CD4-positive, CD25-positive, alpha-beta regulatory T cell (primary cell): ENCODE measurements at regions not wholly inside any gene's neighbourhood (a gene's known extent, or its start where the extent isn't known, plus 50 kb on each side); places are given as distances from the start of the nearest gene placed in this dataset.
"Not testable (repeated sequence)": the region's sequence is repeated elsewhere in the genome, so short reads cannot be mapped to it uniquely, and the experiment has no call there.

Source experiments
- ATAC-seq, 2 donors: fragments of 150-1000 bp; cut with Tn5 transposase; one replicate each; pipeline ENCODE4 v1.10.0; 2021; ENCODE audit warnings: low read depth in 2 of 2, moderate number of reproducible peaks in 2 of 2, moderate library complexity in 1 of 2
- DNase-seq, 3 donors: peaks; one replicate each; pipeline versions ENCODE4 v3.0.0 to v3.0.0-alpha.2; 2012 to 2022; ENCODE audit warnings: mixed read lengths in 1 of 3
- H3K27ac ChIP-seq: one replicate; pipeline ENCODE4 v1.7.0; 2013; ENCODE audit warnings: mild to moderate bottlenecking, low read length; ENCODE audit not compliant: insufficient read depth, poor library complexity, severe bottlenecking
- H3K27me3 ChIP-seq: one replicate; pipeline ENCODE4 v1.7.0; 2013; ENCODE audit warnings: low read length; ENCODE audit not compliant: control insufficient read depth, insufficient read depth
- H3K36me3 ChIP-seq: one replicate; pipeline ENCODE4 v1.7.0; 2013; ENCODE audit warnings: mild to moderate bottlenecking, low read length, moderate library complexity; ENCODE audit not compliant: control insufficient read depth, insufficient read depth
- H3K4me1 ChIP-seq: 2 replicates; pipeline ENCODE4 v1.7.0; 2013; ENCODE audit warnings: mild to moderate bottlenecking, low read length; ENCODE audit not compliant: insufficient read depth, control insufficient read depth, poor library complexity, severe bottlenecking
- H3K4me3 ChIP-seq: one replicate; pipeline ENCODE4 v1.7.0; 2013; ENCODE audit warnings: low read depth, mild to moderate bottlenecking, low read length, moderate library complexity
- H3K9me3 ChIP-seq, 2 experiments: 1 replicate in 1 of 2; 2 replicates in 1 of 2; pipeline ENCODE4 v1.7.0; 2013; ENCODE audit warnings: low read length in 2 of 2, mild to moderate bottlenecking in 1 of 2, moderate library complexity in 1 of 2; ENCODE audit not compliant: control insufficient read depth in 2 of 2
- H3K27ac Mint-ChIP-seq, 3 donors: one replicate each; pipeline ENCODE4 v1.8.0; 2020 to 2022; ENCODE audit warnings: mild to moderate bottlenecking in 3 of 3, mixed read lengths in 3 of 3, moderate library complexity in 2 of 3
- H3K27me3 Mint-ChIP-seq: one replicate; pipeline ENCODE4 v1.8.0; 2022; ENCODE audit warnings: mild to moderate bottlenecking, mixed read lengths
- H3K36me3 Mint-ChIP-seq: one replicate; pipeline ENCODE4 v1.8.0; 2020; ENCODE audit warnings: mixed read lengths
- H3K4me1 Mint-ChIP-seq, 4 donors: one replicate each; pipeline ENCODE4 v1.8.0; 2020 to 2022; ENCODE audit warnings: mixed read lengths in 4 of 4, mild to moderate bottlenecking in 1 of 4
- H3K4me3 Mint-ChIP-seq, 4 donors: one replicate each; pipeline ENCODE4 v1.8.0; 2020 to 2022; ENCODE audit warnings: mild to moderate bottlenecking in 4 of 4, mixed read lengths in 4 of 4, moderate library complexity in 3 of 4
- H3K9me3 Mint-ChIP-seq, 7 donors: one replicate each; pipeline ENCODE4 v1.8.0; 2020 to 2022; ENCODE audit warnings: mixed read lengths in 7 of 7, mild to moderate bottlenecking in 3 of 7, moderate library complexity in 2 of 7

DNA sequence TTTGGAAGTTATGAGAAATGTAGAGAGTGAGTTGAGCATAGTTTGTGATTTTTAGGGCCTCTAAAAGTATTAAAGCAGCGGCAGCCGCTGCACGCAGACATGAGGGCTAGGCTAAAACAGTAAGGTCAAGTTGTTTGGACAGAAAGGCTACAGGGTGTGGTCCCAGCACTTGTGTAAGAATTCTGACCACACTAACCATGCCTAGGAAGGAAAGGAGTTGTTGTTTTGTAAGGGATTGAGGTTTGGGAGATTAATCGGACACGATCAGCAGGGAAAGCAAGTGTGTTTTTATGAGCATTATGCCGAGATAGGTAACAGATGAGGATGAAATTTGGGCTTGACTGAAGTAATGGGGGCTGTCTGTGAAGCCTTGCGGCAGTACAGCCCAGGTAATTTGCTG lies 117.9 kb downstream of the ADAMTS15 start:
- not testable (repeated sequence) for H3K9me3 Mint-ChIP-seq, H3K9me3 ChIP-seq, H3K4me3 Mint-ChIP-seq, H3K27ac Mint-ChIP-seq, H3K4me1 Mint-ChIP-seq, DNase-seq, H3K4me1 ChIP-seq, H3K4me3 ChIP-seq, H3K36me3 Mint-ChIP-seq, H3K27me3 Mint-ChIP-seq, H3K27ac ChIP-seq, H3K27me3 ChIP-seq, H3K36me3 ChIP-seq, ATAC-seq

DNA sequence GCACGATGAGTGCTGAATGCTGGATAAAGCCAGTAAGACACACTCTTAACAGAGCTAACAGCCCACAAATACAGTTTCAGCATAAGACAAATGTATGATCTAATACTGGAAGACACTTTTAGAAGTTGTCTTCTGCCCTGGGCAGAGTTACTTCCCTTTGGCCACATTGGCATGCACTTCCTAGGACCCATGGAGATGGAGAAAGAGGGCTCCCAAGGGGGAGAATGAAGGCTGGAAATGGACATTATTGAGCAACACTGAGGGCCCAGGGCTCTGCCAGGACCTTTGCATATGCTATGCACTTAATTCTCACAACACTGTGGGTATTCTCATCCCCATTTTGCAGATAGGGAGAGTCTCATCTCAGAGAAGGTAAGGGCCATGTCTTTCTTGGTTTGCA lies 123.1 kb downstream of the ADAMTS15 start:
- Histone ChIP-seq H3K27ac (no peak overlapping the region), H3K4me1 (no peaks in the 10 kb centered on the region), H3K9me3 (no peaks in the 10 kb centered on the region), H3K4me3 (no peak overlapping the region), H3K36me3 (no peaks in the 10 kb centered on the region), H3K27me3 (no peaks in the 10 kb centered on the region)
- no peak overlapping the region for H3K4me3 Mint-ChIP-seq
- H3K9me3 Mint-ChIP-seq, result no peaks in the 10 kb centered on the region
- H3K27me3 Mint-ChIP-seq, result no peaks in the 10 kb centered on the region
- H3K27ac Mint-ChIP-seq, result no peak overlapping the region
- no peaks in the 10 kb centered on the region for H3K4me1 Mint-ChIP-seq
- H3K36me3 Mint-ChIP-seq, result no peaks in the 10 kb centered on the region
- DNase-seq (no peak), ATAC-seq (no peak)

- DNase-seq, result no peak
- Mint-ChIP-seq H3K27ac (no peak overlapping the region), H3K4me3 (no peak overlapping the region), H3K36me3 (no peaks in the 10 kb centered on the region), H3K4me1 (no peaks in the 10 kb centered on the region), H3K9me3 (no peaks in the 10 kb centered on the region), H3K27me3 (no peaks in the 10 kb centered on the region)
- no peaks in the 10 kb centered on the region for H3K4me1 ChIP-seq
- no peaks in the 10 kb centered on the region for H3K27me3 ChIP-seq
- no peak for ATAC-seq
- no peak overlapping the region for H3K27ac ChIP-seq
- H3K36me3 ChIP-seq, result no peaks in the 10 kb centered on the region
- no peak overlapping the region for H3K4me3 ChIP-seq
- no peaks in the 10 kb centered on the region for H3K9me3 ChIP-seq
These were observed 123.6 kb downstream of the ADAMTS15 start for GRCh38 chr11:130571947-130572584.

- H3K27ac ChIP-seq, result no peak overlapping the region
- Mint-ChIP-seq H3K4me1 (no peaks in the 10 kb centered on the region), H3K36me3 (no peaks in the 10 kb centered on the region), H3K4me3 (no peak overlapping the region), H3K27me3 (peaks cover 9% of the 10 kb centered on the region), H3K27ac (no peak overlapping the region), H3K9me3 (no peaks in the 10 kb centered on the region)
- no peak for ATAC-seq
- no peaks in the 10 kb centered on the region for H3K36me3 ChIP-seq
- no peak for DNase-seq
- no peaks in the 10 kb centered on the region for H3K4me1 ChIP-seq
- no peak overlapping the region for H3K4me3 ChIP-seq
- H3K27me3 ChIP-seq, result no peaks in the 10 kb centered on the region
- H3K9me3 ChIP-seq, result no peaks in the 10 kb centered on the region
These were observed 125.3 kb downstream of the ADAMTS15 start for GRCh38 chr11:130573767-130574166.

GRCh38 chr11:130574740-130575139 lies 126.3 kb downstream of the ADAMTS15 start:
- DNase-seq, result no peak
- H3K9me3 ChIP-seq, result no peaks in the 10 kb centered on the region
- no peaks in the 10 kb centered on the region for H3K36me3 Mint-ChIP-seq
- no peaks in the 10 kb centered on the region for H3K27me3 ChIP-seq
- peaks cover 9% of the 10 kb centered on the region for H3K27me3 Mint-ChIP-seq
- no peak overlapping the region for H3K4me3 ChIP-seq
- no peak overlapping the region for H3K4me3 Mint-ChIP-seq
- no peak overlapping the region for H3K27ac Mint-ChIP-seq
- no peak overlapping the region for H3K27ac ChIP-seq
- H3K9me3 Mint-ChIP-seq, result no peaks in the 10 kb centered on the region
- no peaks in the 10 kb centered on the region for H3K4me1 ChIP-seq
- ATAC-seq, result no peak
- H3K36me3 ChIP-seq, result no peaks in the 10 kb centered on the region
- no peaks in the 10 kb centered on the region for H3K4me1 Mint-ChIP-seq

DNA sequence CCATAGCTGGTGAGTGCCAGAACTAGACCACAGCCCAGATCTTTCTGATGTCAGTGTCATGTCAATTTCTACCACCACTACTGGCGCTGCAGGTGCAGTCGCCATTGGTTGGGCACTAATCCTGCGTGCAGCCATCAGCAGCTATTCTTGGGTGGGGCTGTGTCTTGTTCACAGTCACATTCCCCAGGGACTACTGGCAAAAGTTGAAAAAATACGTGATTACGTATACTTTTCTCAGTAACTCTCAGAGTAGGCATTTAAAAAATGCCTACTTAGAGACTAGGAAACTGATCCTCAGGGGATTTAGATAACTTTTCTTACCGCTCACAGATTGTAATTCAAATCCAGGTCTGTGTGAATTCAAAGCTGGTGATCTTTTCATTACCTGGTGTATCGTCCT lies 127.7 kb downstream of the ADAMTS15 start:
- Mint-ChIP-seq H3K9me3 (no peaks in the 10 kb centered on the region), H3K4me1 (no peaks in the 10 kb centered on the region), H3K27ac (no peak overlapping the region), H3K4me3 (no peak overlapping the region), H3K36me3 (no peaks in the 10 kb centered on the region), H3K27me3 (peaks cover 9% of the 10 kb centered on the region)
- Histone ChIP-seq H3K9me3 (no peaks in the 10 kb centered on the region), H3K36me3 (no peaks in the 10 kb centered on the region), H3K27me3 (no peaks in the 10 kb centered on the region), H3K4me3 (no peak overlapping the region), H3K4me1 (no peaks in the 10 kb centered on the region), H3K27ac (no peak overlapping the region)
- DNase-seq, result no peak
- ATAC-seq, result no peak

GRCh38 chr11:130578738-130579368 lies 130.4 kb downstream of the ADAMTS15 start:
- no peaks in the 10 kb centered on the region for H3K36me3 ChIP-seq
- H3K4me3 Mint-ChIP-seq, result no peak overlapping the region
- no peaks in the 10 kb centered on the region for H3K27me3 ChIP-seq
- ATAC-seq (no peak), DNase-seq (no peak)
- no peaks in the 10 kb centered on the region for H3K36me3 Mint-ChIP-seq
- no peaks in the 10 kb centered on the region for H3K4me1 ChIP-seq
- H3K4me1 Mint-ChIP-seq, result no peaks in the 10 kb centered on the region
- no peak overlapping the region for H3K27ac ChIP-seq
- peaks cover 0 to 3% (median 3%) of the 10 kb centered on the region in 7 donors for H3K9me3 Mint-ChIP-seq
- H3K27me3 Mint-ChIP-seq, result peaks cover 14% of the 10 kb centered on the region
- H3K9me3 ChIP-seq, result no peaks in the 10 kb centered on the region
- H3K27ac Mint-ChIP-seq, result no peak overlapping the region
- no peak overlapping the region for H3K4me3 ChIP-seq

GRCh38 chr11:130580372-130580771 lies 131.9 kb downstream of the ADAMTS15 start:
- no peaks in the 10 kb centered on the region for H3K4me1 Mint-ChIP-seq
- H3K9me3 ChIP-seq, result no peaks in the 10 kb centered on the region
- H3K9me3 Mint-ChIP-seq, result peaks cover 0 to 3% (median 3%) of the 10 kb centered on the region in 7 donors
- ATAC-seq (no peak), DNase-seq (no peak)
- no peaks in the 10 kb centered on the region for H3K36me3 ChIP-seq
- no peak overlapping the region for H3K4me3 Mint-ChIP-seq
- H3K4me3 ChIP-seq, result no peak overlapping the region
- no peak overlapping the region for H3K27ac Mint-ChIP-seq
- H3K27me3 Mint-ChIP-seq, result peaks cover 14% of the 10 kb centered on the region
- H3K27ac ChIP-seq, result no peak overlapping the region
- H3K27me3 ChIP-seq, result no peaks in the 10 kb centered on the region
- no peaks in the 10 kb centered on the region for H3K4me1 ChIP-seq
- H3K36me3 Mint-ChIP-seq, result no peaks in the 10 kb centered on the region
